Mesendoderm (in vitro differentiated cells): ENCODE measurements at regions not wholly inside any gene's neighbourhood (a gene's known extent, or its start where the extent isn't known, plus 50 kb on each side); places are given as distances from the start of the nearest gene placed in this dataset.

Experiments used
- DNase-seq: peaks from one replicate; pipeline ENCODE4 v3.0.0; 2013
- H2AK5ac ChIP-seq: 2 replicates; pipeline ENCODE4 v1.6.1; 2013; ENCODE audit warnings: low read length, inconsistent platforms
- H2BK120ac ChIP-seq: 2 replicates; pipeline ENCODE4 v1.6.1; 2013; ENCODE audit warnings: low read depth, mild to moderate bottlenecking, low read length, moderate library complexity, mixed read lengths
- H2BK15ac ChIP-seq: replicated peaks from 2 replicates; pipeline ENCODE4 v1.6.1; 2013; ENCODE audit warnings: low read depth, mild to moderate bottlenecking, moderate library complexity
- H2BK5ac ChIP-seq: 2 replicates; pipeline ENCODE4 v1.6.1; 2013; ENCODE audit warnings: low read length, inconsistent platforms
- H3K18ac ChIP-seq: 2 replicates; pipeline ENCODE4 v1.6.1; 2013; ENCODE audit warnings: mild to moderate bottlenecking, low read length, mixed read lengths
- H3K23ac ChIP-seq: one replicate; pipeline ENCODE4 v1.6.1; 2013; ENCODE audit warnings: low read length
- H3K27ac ChIP-seq: 2 replicates; pipeline ENCODE4 v1.5.1; 2013; ENCODE audit warnings: low read depth, mild to moderate bottlenecking, inconsistent platforms, low read length, moderate library complexity
- H3K27me3 ChIP-seq: 2 replicates; pipeline ENCODE4 v1.6.1; 2013; ENCODE audit warnings: low read length, control low read depth, mild to moderate bottlenecking, inconsistent platforms; ENCODE audit not compliant: insufficient read depth, poor library complexity
- H3K36me3 ChIP-seq: 2 replicates; pipeline ENCODE4 v1.6.1; 2013; ENCODE audit warnings: low read length, inconsistent platforms; ENCODE audit not compliant: control insufficient read depth, insufficient read depth
- H3K4ac ChIP-seq: one replicate; pipeline ENCODE4 v1.6.1; 2013; ENCODE audit warnings: low read depth, mild to moderate bottlenecking, low read length, moderate library complexity
- H3K4me1 ChIP-seq: 2 replicates; pipeline ENCODE4 v1.6.1; 2013; ENCODE audit warnings: low read depth, low read length, inconsistent platforms; ENCODE audit not compliant: control insufficient read depth
- H3K4me2 ChIP-seq: 2 replicates; pipeline ENCODE4 v1.6.1; 2013; ENCODE audit warnings: low read length
- H3K4me3 ChIP-seq: 2 replicates; pipeline ENCODE4 v1.5.1; 2013; ENCODE audit warnings: mild to moderate bottlenecking, low read length
- H3K56ac ChIP-seq: one replicate; pipeline ENCODE4 v1.6.1; 2013; ENCODE audit warnings: low read length
- H3K79me1 ChIP-seq: 2 replicates; pipeline ENCODE4 v1.6.1; 2013; ENCODE audit warnings: low read length, inconsistent platforms
- H3K79me2 ChIP-seq: 2 replicates; pipeline ENCODE4 v1.6.1; 2013; ENCODE audit warnings: mild to moderate bottlenecking, low read length; ENCODE audit not compliant: control insufficient read depth, insufficient read depth
- H3K9ac ChIP-seq: 2 replicates; pipeline ENCODE4 v1.6.1; 2013; ENCODE audit warnings: low read length, inconsistent platforms
- H4K5ac ChIP-seq: one replicate; pipeline ENCODE4 v1.6.1; 2013; ENCODE audit warnings: low read length
- H4K8ac ChIP-seq: one replicate; pipeline ENCODE4 v1.6.1; 2013; ENCODE audit warnings: low read depth, mild to moderate bottlenecking, control low read depth, low read length, moderate library complexity
- WGBS: extraction: QIAGEN DNeasy Blood & Tissue Kit; methylation state at CpG from one replicate; pipeline ENCODE4 v1.1.7; 2013; ENCODE audit warnings: low lambda C conversion rate, missing lambda C conversion rate; ENCODE audit not compliant: insufficient coverage; ENCODE audit errors: extremely low coverage; 5-methylcytosine and 5-hydroxymethylcytosine counted together

GRCh38 chrX:19172741-19173140 lies 50.5 kb upstream of the ADGRG2 start:
- H3K18ac ChIP-seq = no peak overlapping the region

GRCh38 chrX:19174401-19175025 lies 52.2 kb upstream of the ADGRG2 start:
- Histone ChIP-seq H3K4me2 (no peak overlapping the region), H2BK5ac (no peak overlapping the region), H3K4me1 (no peaks in the 10 kb centered on the region), H3K79me1 (no peaks in the 10 kb centered on the region), H2BK120ac (no peak overlapping the region), H3K9ac (no peak overlapping the region), H3K56ac (no peak overlapping the region), H3K4ac (no peak overlapping the region), H3K23ac (no peak overlapping the region), H4K8ac (no peak overlapping the region), H4K5ac (no peak overlapping the region), H3K27me3 (no peaks in the 10 kb centered on the region), H3K79me2 (no peaks in the 10 kb centered on the region), H3K4me3 (no peak overlapping the region), H3K18ac (no peak overlapping the region), H3K27ac (no peak overlapping the region), H3K36me3 (no peaks in the 10 kb centered on the region), H2BK15ac (no peak overlapping the region), H2AK5ac (no peak overlapping the region)
- no CpG with 5 or more reads among the region's 10 CpGs for WGBS
- no peak for DNase-seq

More at GRCh38 chrX:19172741-19173140, 50.5 kb upstream of the ADGRG2 start:
- no peak overlapping the region for H3K27ac ChIP-seq
- H3K4ac ChIP-seq = no peak overlapping the region
- H3K23ac ChIP-seq = no peak overlapping the region
- H3K27me3 ChIP-seq = no peaks in the 10 kb centered on the region
- H3K36me3 ChIP-seq = no peaks in the 10 kb centered on the region
- no peak overlapping the region for H2BK120ac ChIP-seq
- H2AK5ac ChIP-seq = no peak overlapping the region
- H3K4me1 ChIP-seq = no peaks in the 10 kb centered on the region
- H2BK15ac ChIP-seq = no peak overlapping the region
- no peak overlapping the region for H3K56ac ChIP-seq
- H2BK5ac ChIP-seq = no peak overlapping the region
- H3K4me3 ChIP-seq = no peak overlapping the region
- no CpG with 5 or more reads among the region's 4 CpGs for WGBS
- H4K8ac ChIP-seq = no peak overlapping the region
- no peak overlapping the region for H4K5ac ChIP-seq
- no peaks in the 10 kb centered on the region for H3K79me2 ChIP-seq
- H3K9ac ChIP-seq = no peak overlapping the region
- H3K4me2 ChIP-seq = no peak overlapping the region
- DNase-seq = no peak
- H3K79me1 ChIP-seq = no peaks in the 10 kb centered on the region

GRCh38 chrX:19176901-19177630 lies 54.8 kb upstream of the ADGRG2 start:
- no peak overlapping the region for H2BK120ac ChIP-seq
- H3K36me3 ChIP-seq = no peaks in the 10 kb centered on the region
- H4K8ac ChIP-seq = no peak overlapping the region
- H2BK15ac ChIP-seq = no peak overlapping the region
- no peaks in the 10 kb centered on the region for H3K79me1 ChIP-seq
- WGBS = no CpG with 5 or more reads among the region's 4 CpGs
- no peak overlapping the region for H3K56ac ChIP-seq
- no peak overlapping the region for H2AK5ac ChIP-seq
- no peak overlapping the region for H3K9ac ChIP-seq
- no peak overlapping the region for H3K18ac ChIP-seq
- no peaks in the 10 kb centered on the region for H3K27me3 ChIP-seq
- no peak overlapping the region for H2BK5ac ChIP-seq
- H4K5ac ChIP-seq = no peak overlapping the region
- no peak for DNase-seq
- H3K4me1 ChIP-seq = no peaks in the 10 kb centered on the region
- no peak overlapping the region for H3K4me2 ChIP-seq
- H3K4ac ChIP-seq = no peak overlapping the region
- H3K4me3 ChIP-seq = no peak overlapping the region
- H3K79me2 ChIP-seq = no peaks in the 10 kb centered on the region
- no peak overlapping the region for H3K27ac ChIP-seq
- no peak overlapping the region for H3K23ac ChIP-seq

- Histone ChIP-seq H4K5ac (no peak overlapping the region), H2BK5ac (no peak overlapping the region), H2BK15ac (no peak overlapping the region), H3K36me3 (no peaks in the 10 kb centered on the region), H3K4me3 (no peak overlapping the region), H3K23ac (no peak overlapping the region), H3K4me2 (no peak overlapping the region), H2BK120ac (no peak overlapping the region), H4K8ac (no peak overlapping the region), H2AK5ac (no peak overlapping the region), H3K27ac (no peak overlapping the region), H3K79me2 (no peaks in the 10 kb centered on the region), H3K4me1 (no peaks in the 10 kb centered on the region), H3K27me3 (no peaks in the 10 kb centered on the region), H3K18ac (no peak overlapping the region), H3K79me1 (no peaks in the 10 kb centered on the region), H3K4ac (no peak overlapping the region), H3K9ac (no peak overlapping the region), H3K56ac (no peak overlapping the region)
- WGBS = no CpG with 5 or more reads among the region's 6 CpGs
- DNase-seq = no peak
Observed at GRCh38 chrX:19177721-19178120, 55.5 kb upstream of the ADGRG2 start.

- Histone ChIP-seq H3K36me3 (no peaks in the 10 kb centered on the region), H2BK120ac (no peak overlapping the region), H4K8ac (no peak overlapping the region), H3K4me2 (no peak overlapping the region), H3K27ac (no peak overlapping the region), H4K5ac (no peak overlapping the region), H3K4ac (no peak overlapping the region), H3K79me1 (no peaks in the 10 kb centered on the region), H3K18ac (no peak overlapping the region), H2BK15ac (no peak overlapping the region), H2AK5ac (no peak overlapping the region), H3K23ac (no peak overlapping the region), H3K27me3 (no peaks in the 10 kb centered on the region), H2BK5ac (no peak overlapping the region), H3K79me2 (no peaks in the 10 kb centered on the region), H3K9ac (no peak overlapping the region), H3K56ac (no peak overlapping the region), H3K4me3 (no peak overlapping the region), H3K4me1 (no peaks in the 10 kb centered on the region)
- no peak for DNase-seq
- WGBS = no CpG with 5 or more reads among the region's 6 CpGs
Observed at GRCh38 chrX:19178402-19178801, 56.1 kb upstream of the ADGRG2 start.
